OCI-LY1 (cell line): ENCODE measurements at regions not wholly inside any gene's neighbourhood (a gene's known extent, or its start where the extent isn't known, plus 50 kb on each side); places are given as distances from the start of the nearest gene placed in this dataset.

Experiments
- H2AFZ ChIP-seq: fragments of 200-600 bp; sonication (generic), shearing (Covaris generic); 2 replicates; pipeline ENCODE4 v1.6.0; 2014; ENCODE audit warnings: antibody characterized with exemption, mild to moderate bottlenecking, low read length
- H3F3A ChIP-seq: fragments of 200-600 bp; sonication (generic), shearing (Covaris generic); 2 replicates; pipeline ENCODE4 v1.6.0; 2014; ENCODE audit warnings: mild to moderate bottlenecking, antibody characterized with exemption, low read length, moderate library complexity; ENCODE audit not compliant: insufficient read depth
- H3K27ac ChIP-seq: fragments of 200-600 bp; sonication (generic); 2 replicates; pipeline ENCODE4 v1.5.1; 2014; ENCODE audit warnings: low read length, mixed run types, mild to moderate bottlenecking, low read depth; ENCODE audit not compliant: poor library complexity, severe bottlenecking
- H3K27me3 ChIP-seq: fragments of 200-600 bp; sonication (generic); 2 replicates; pipeline ENCODE4 v1.6.0; 2014; ENCODE audit warnings: antibody characterized with exemption, mild to moderate bottlenecking, low read length, moderate library complexity; ENCODE audit not compliant: insufficient read depth
- H3K36me3 ChIP-seq: fragments of 200-600 bp; sonication (generic); 2 replicates; pipeline ENCODE4 v1.6.1; 2014; ENCODE audit warnings: mild to moderate bottlenecking, antibody characterized with exemption, low read length, moderate library complexity, mixed read lengths; ENCODE audit not compliant: insufficient read depth
- H3K4me1 ChIP-seq: fragments of 200-600 bp; sonication (generic); 2 replicates; pipeline ENCODE4 v1.5.1; 2014; ENCODE audit warnings: mild to moderate bottlenecking, low read length, moderate library complexity; ENCODE audit not compliant: insufficient read depth, severe bottlenecking
- H3K4me2 ChIP-seq: fragments of 200-600 bp; sonication (generic), shearing (Covaris generic); 2 replicates; pipeline ENCODE4 v1.6.1; 2014; ENCODE audit warnings: low read length
- H3K4me3 ChIP-seq: fragments of 200-600 bp; sonication (generic); 2 replicates; pipeline ENCODE4 v1.5.1; 2014; ENCODE audit warnings: low read length, low read depth, mild to moderate bottlenecking, mixed read lengths; ENCODE audit not compliant: poor library complexity, severe bottlenecking
- H3K79me2 ChIP-seq: fragments of 200-600 bp; shearing (Covaris generic); 2 replicates; pipeline ENCODE4 v1.6.1; 2016; ENCODE audit warnings: mixed run types, low read length, mixed read lengths; ENCODE audit not compliant: insufficient read depth
- H3K9ac ChIP-seq: fragments of 200-600 bp; sonication (generic), shearing (Covaris generic); 2 replicates; pipeline ENCODE4 v1.6.1; 2014; ENCODE audit warnings: mild to moderate bottlenecking, low read length, mixed read lengths
- H3K9me2 ChIP-seq: fragments of 200-600 bp; sonication (generic), shearing (Covaris generic); 2 replicates; pipeline ENCODE4 v1.6.1; 2014; ENCODE audit warnings: low read depth, mild to moderate bottlenecking, low read length, mixed read lengths
- H3K9me3 ChIP-seq: fragments of 200-600 bp; shearing (Covaris generic); 2 replicates; pipeline ENCODE4 v1.6.1; 2014; ENCODE audit warnings: low read length, mixed read lengths
- H4K20me1 ChIP-seq: fragments of 200-600 bp; sonication (generic), shearing (Covaris generic); 2 replicates; pipeline ENCODE4 v1.6.0; 2016; ENCODE audit warnings: mild to moderate bottlenecking, low read length; ENCODE audit not compliant: insufficient read depth
- EZH2 ChIP-seq: fragments of 200-600 bp; sonication (generic), shearing (Covaris generic); IDR thresholded peaks from 2 replicates; pipeline ENCODE4 v1.8.0; 2017; ENCODE audit warnings: borderline replicate concordance, mixed run types, mild to moderate bottlenecking, antibody characterized with exemption, low read length, moderate library complexity, mixed read lengths
- TF ChIP-seq, protein P1 (sequence below): fragments of 200-600 bp; sonication (generic), shearing (Covaris generic); IDR thresholded peaks from 2 replicates; pipeline ENCODE4 v1.5.1; 2017; ENCODE audit warnings: mild to moderate bottlenecking, antibody characterized with exemption, low read length, moderate library complexity, mixed read lengths

DNA sequence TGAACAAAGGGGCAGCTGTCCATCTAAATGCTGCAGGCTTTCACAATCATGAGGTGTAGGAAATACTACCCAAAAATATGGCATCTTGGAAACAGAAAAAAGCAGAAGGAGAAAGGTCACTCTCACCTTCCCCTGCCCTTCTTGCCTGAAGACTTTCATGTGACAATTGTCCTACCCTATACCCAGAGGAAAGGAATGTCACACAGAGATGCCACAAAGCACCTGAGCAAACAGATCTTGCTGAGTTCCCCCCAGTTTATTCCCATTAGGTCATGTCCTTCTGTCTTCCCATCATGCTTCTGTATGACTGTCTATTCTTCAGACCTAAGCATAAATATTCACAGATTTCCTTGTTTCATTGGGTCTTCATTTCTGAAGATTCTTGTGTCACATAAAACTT lies 95.5 kb upstream of the KCNK12 start:
- no peaks in the 10 kb centered on the region for H3K27me3 ChIP-seq
- H3K9ac ChIP-seq, result no peak overlapping the region
- no peaks in the 10 kb centered on the region for H4K20me1 ChIP-seq
- TF ChIP-seq, protein P1, sequence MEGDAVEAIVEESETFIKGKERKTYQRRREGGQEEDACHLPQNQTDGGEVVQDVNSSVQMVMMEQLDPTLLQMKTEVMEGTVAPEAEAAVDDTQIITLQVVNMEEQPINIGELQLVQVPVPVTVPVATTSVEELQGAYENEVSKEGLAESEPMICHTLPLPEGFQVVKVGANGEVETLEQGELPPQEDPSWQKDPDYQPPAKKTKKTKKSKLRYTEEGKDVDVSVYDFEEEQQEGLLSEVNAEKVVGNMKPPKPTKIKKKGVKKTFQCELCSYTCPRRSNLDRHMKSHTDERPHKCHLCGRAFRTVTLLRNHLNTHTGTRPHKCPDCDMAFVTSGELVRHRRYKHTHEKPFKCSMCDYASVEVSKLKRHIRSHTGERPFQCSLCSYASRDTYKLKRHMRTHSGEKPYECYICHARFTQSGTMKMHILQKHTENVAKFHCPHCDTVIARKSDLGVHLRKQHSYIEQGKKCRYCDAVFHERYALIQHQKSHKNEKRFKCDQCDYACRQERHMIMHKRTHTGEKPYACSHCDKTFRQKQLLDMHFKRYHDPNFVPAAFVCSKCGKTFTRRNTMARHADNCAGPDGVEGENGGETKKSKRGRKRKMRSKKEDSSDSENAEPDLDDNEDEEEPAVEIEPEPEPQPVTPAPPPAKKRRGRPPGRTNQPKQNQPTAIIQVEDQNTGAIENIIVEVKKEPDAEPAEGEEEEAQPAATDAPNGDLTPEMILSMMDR, result no peak
- TF ChIP-seq EZH2, result no peak
- no peak overlapping the region for H3K4me2 ChIP-seq
- H2AFZ ChIP-seq, result no peak overlapping the region
- H3K36me3 ChIP-seq, result peaks cover 5% of the 10 kb centered on the region; the same call in 1 of the 2 replicates
- H3F3A ChIP-seq, result no peaks in the 10 kb centered on the region
- no peaks in the 10 kb centered on the region for H3K9me2 ChIP-seq
- peaks cover 41% of the 10 kb centered on the region for H3K4me1 ChIP-seq
- no peak overlapping the region for H3K4me3 ChIP-seq
- H3K79me2 ChIP-seq, result no peaks in the 10 kb centered on the region
- peak overlapping the region; percentile 21 for H3K27ac ChIP-seq
- no peaks in the 10 kb centered on the region for H3K9me3 ChIP-seq

DNA sequence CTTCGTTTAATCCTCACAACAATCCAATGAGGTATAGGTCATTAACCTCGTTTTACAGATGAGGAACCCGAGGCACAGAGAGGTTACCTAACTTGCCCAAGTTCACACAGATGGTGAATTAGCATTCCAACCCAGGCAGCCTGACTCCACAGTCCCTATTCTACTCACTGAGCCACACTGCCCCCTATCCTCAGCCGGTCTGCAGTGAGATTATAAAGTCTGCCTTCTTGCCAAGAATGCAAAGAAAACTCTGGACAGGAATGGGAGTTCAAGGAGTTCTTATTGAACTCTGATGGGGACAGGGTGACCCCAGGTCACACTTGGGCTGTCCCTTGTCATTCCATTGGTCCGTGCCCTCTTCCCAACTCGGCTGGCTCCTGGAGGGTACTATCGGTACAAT lies 94.0 kb upstream of the KCNK12 start:
- no peak overlapping the region for H3K4me2 ChIP-seq
- H3K27me3 ChIP-seq, result no peaks in the 10 kb centered on the region
- peak overlapping the region; percentile 99 for H3K27ac ChIP-seq
- H4K20me1 ChIP-seq, result no peaks in the 10 kb centered on the region
- TF ChIP-seq EZH2, result no peak
- TF ChIP-seq, protein P1, result peak; percentile 69
- no peaks in the 10 kb centered on the region for H3K9me2 ChIP-seq
- peaks cover 56% of the 10 kb centered on the region for H3K4me1 ChIP-seq
- no peaks in the 10 kb centered on the region for H3F3A ChIP-seq
- no peak overlapping the region; the same call in 1 of the 2 replicates for H3K9ac ChIP-seq
- H3K9me3 ChIP-seq, result no peaks in the 10 kb centered on the region
- H3K79me2 ChIP-seq, result no peaks in the 10 kb centered on the region
- H2AFZ ChIP-seq, result no peak overlapping the region
- peaks cover 5% of the 10 kb centered on the region; the same call in 1 of the 2 replicates for H3K36me3 ChIP-seq
- H3K4me3 ChIP-seq, result no peak overlapping the region

DNA sequence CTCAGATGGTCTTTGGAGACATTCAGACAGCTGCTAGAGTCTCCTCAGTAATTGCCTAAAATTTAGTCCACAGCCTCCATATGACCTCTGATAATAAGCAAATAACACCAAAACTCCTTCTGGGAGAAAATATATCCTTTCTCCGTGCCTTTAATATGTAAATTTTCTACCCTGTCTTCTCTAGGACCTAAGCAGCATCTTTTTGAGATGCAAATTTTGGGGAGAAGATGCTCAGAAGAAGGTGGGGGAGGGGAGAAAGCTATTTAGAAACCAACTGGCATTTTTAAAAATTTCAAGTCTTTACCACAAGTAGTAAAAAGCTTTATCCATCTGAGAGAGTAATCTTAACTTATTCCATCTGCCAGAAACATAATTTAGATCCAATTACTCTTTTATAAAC lies 91.8 kb upstream of the KCNK12 start:
- Histone ChIP-seq H4K20me1 (no peaks in the 10 kb centered on the region), H3K4me2 (peak overlapping the region; percentile 68), H3K36me3 (peaks cover 5% of the 10 kb centered on the region; the same call in 1 of the 2 replicates), H3K9me2 (no peaks in the 10 kb centered on the region), H3K4me3 (peak overlapping the region; percentile 41), H3F3A (no peaks in the 10 kb centered on the region), H2AFZ (no peak overlapping the region), H3K4me1 (peaks cover 79% of the 10 kb centered on the region), H3K27ac (peak overlapping the region; percentile 99), H3K9ac (peak overlapping the region; percentile 66), H3K27me3 (no peaks in the 10 kb centered on the region), H3K79me2 (no peaks in the 10 kb centered on the region), H3K9me3 (no peaks in the 10 kb centered on the region)
- TF ChIP-seq, protein P1, result no peak
